Fibroblast of skin of left quadriceps (primary cell): ENCODE measurements at regions not wholly inside any gene's neighbourhood (a gene's known extent, or its start where the extent isn't known, plus 50 kb on each side); places are given as distances from the start of the nearest gene placed in this dataset.
A peak's percentile ranks its signal among the peaks of the same experiment; 100 is the strongest.

Experiments
- DNase-seq, 2 experiments: peaks; one replicate each; pipeline ENCODE4 v3.0.0-alpha.2; 2013; ENCODE audit warnings: low read depth in 2 of 2

GRCh38 chr17:83144421-83145357, 65.3 kb downstream of the METRNL start:
- DNase-seq, result peak; percentile 20

GRCh38 chr17:83145358-83145738, 65.9 kb downstream of the METRNL start:
- DNase-seq, result no peak

GRCh38 chr17:83145831-83146230, 66.4 kb downstream of the METRNL start:
- DNase-seq, result no peak

- DNase-seq, result no peak
Observed at GRCh38 chr17:83146347-83146746, 66.9 kb downstream of the METRNL start.

GRCh38 chr17:83147280-83147679, 67.9 kb downstream of the METRNL start:
- DNase-seq, result no peak

GRCh38 chr17:83148317-83149028, 69.1 kb downstream of the METRNL start:
- no peak for DNase-seq

- no peak for DNase-seq
Observed at GRCh38 chr17:83149029-83149725, 69.8 kb downstream of the METRNL start.

GRCh38 chr17:83149761-83150251, 70.4 kb downstream of the METRNL start:
- no peak for DNase-seq

- no peak for DNase-seq
Observed at GRCh38 chr17:83150369-83151055, 71.1 kb downstream of the METRNL start.

- DNase-seq, result no peak
Observed at GRCh38 chr17:83151056-83151441, 71.6 kb downstream of the METRNL start.

- DNase-seq, result no peak
Observed at GRCh38 chr17:83151442-83152226, 72.2 kb downstream of the METRNL start.

GRCh38 chr17:83152227-83152744, 72.9 kb downstream of the METRNL start:
- DNase-seq, result no peak

- no peak for DNase-seq
Observed at GRCh38 chr17:83152745-83153611, 73.6 kb downstream of the METRNL start.

- no peak for DNase-seq
Observed at GRCh38 chr17:83153681-83154310, 74.4 kb downstream of the METRNL start.

GRCh38 chr17:83154311-83155127, 75.1 kb downstream of the METRNL start:
- DNase-seq, result no peak

- peak; percentile 71 to 72 for DNase-seq
Observed at GRCh38 chr17:83155128-83156121, 76.0 kb downstream of the METRNL start.

GRCh38 chr17:83156408-83156807, 77.0 kb downstream of the METRNL start:
- no peak for DNase-seq
